Tibial artery (tissue), 4 donors: ENCODE measurements at regions not wholly inside any gene's neighbourhood (a gene's known extent, or its start where the extent isn't known, plus 50 kb on each side); places are given as distances from the start of the nearest gene placed in this dataset.

Experiments
- DNase-seq, 2 donors: peaks; one replicate each; pipeline ENCODE4 v3.0.0-alpha.2; 2019
- H3K27ac ChIP-seq, 2 donors: fragments of 200-600 bp; sonication (generic) in 1 of 2; 1 replicate in 1 of 2; 2 replicates in 1 of 2; pipeline ENCODE4 v1.5.1; 2018 to 2019; ENCODE audit warnings: mild to moderate bottlenecking in 1 of 2
- H3K27me3 ChIP-seq, 2 donors: fragments of 200-600 bp; sonication (generic) in 1 of 2; one replicate each; pipeline versions ENCODE4 v1.5.1 to v1.6.0; 2016 to 2019
- H3K36me3 ChIP-seq, 3 donors: fragments of 200-600 bp; sonication (generic) in 2 of 3; one replicate each; pipeline ENCODE4 v1.5.1; 2016 to 2019; ENCODE audit warnings: mild to moderate bottlenecking in 2 of 3
- H3K4me1 ChIP-seq, 4 donors: fragments of 200-600 bp; sonication (generic) in 2 of 4; 1 replicate in 3 of 4; 2 replicates in 1 of 4; pipeline ENCODE4 v1.5.1; 2016 to 2019
- H3K4me3 ChIP-seq, 2 donors: fragments of 200-600 bp; sonication (generic) in 1 of 2; 1 replicate in 1 of 2; 2 replicates in 1 of 2; pipeline ENCODE4 v1.5.1; 2018 to 2019; ENCODE audit warnings: mild to moderate bottlenecking in 2 of 2
- H3K9me3 ChIP-seq, 3 donors: fragments of 200-600 bp; sonication (generic) in 1 of 3; one replicate each; pipeline ENCODE4 v1.5.1; 2016 to 2019
- intact Hi-C: fragments of 100-400 bp; cut with DNase I; formaldehyde crosslinking; loops from one replicate; pipeline ENCODE4 v1.15.0; 2023; ENCODE audit warnings: low total_unique reads
- TF ChIP-seq, protein P1 (sequence below), 2 experiments: fragments of 200-600 bp in 1 of 2; fragments of 450-650 bp in 1 of 2; IDR thresholded peaks; one replicate each; pipeline ENCODE4 v1.5.1; 2017 to 2019; ENCODE audit warnings: antibody characterized with exemption in 2 of 2, mild to moderate bottlenecking in 1 of 2, moderate library complexity in 1 of 2

DNA sequence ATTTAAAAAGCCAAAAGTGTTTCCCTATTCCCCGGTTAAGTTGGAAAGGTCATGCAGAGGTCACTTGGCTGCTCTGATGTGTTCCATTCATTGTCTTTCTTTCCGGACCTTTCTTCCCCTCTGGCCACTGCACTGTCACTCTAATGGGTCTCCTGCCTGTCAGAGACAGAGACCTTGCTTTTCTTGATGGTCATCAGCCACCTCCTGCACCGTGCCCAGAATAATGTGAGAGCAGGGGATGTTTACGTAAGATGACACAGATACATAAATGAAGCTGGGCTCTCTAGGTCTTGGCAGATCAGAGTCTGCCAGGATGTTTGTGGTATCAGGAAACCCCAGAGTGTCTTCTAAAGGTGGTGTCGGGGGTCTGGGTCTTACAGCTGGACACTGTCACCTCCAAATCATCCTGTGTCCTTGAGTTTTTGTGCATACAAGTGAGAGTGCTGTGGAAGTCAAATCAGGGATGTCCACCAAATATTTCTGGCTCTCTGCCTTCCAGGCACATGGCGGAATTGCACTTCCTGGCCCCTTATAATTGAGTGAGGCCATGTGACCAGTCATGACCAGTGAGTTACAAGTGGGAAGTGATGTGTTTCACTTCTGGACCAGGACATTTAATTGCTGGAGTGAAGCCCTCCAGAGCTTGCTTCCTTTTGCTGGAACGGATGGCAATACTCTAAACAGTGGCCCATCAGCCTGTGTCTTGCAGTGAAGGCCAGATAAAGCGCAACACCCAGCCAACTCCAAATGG is 130.6 kb upstream of the ATP6AP2 start:
- no peak for DNase-seq
- no peaks in the 10 kb centered on the region for H3K36me3 ChIP-seq
- H3K4me3 ChIP-seq: no peak overlapping the region
- TF ChIP-seq, protein P1, sequence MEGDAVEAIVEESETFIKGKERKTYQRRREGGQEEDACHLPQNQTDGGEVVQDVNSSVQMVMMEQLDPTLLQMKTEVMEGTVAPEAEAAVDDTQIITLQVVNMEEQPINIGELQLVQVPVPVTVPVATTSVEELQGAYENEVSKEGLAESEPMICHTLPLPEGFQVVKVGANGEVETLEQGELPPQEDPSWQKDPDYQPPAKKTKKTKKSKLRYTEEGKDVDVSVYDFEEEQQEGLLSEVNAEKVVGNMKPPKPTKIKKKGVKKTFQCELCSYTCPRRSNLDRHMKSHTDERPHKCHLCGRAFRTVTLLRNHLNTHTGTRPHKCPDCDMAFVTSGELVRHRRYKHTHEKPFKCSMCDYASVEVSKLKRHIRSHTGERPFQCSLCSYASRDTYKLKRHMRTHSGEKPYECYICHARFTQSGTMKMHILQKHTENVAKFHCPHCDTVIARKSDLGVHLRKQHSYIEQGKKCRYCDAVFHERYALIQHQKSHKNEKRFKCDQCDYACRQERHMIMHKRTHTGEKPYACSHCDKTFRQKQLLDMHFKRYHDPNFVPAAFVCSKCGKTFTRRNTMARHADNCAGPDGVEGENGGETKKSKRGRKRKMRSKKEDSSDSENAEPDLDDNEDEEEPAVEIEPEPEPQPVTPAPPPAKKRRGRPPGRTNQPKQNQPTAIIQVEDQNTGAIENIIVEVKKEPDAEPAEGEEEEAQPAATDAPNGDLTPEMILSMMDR (IDR thresholded peaks at IDR 0.05): no peak
- H3K9me3 ChIP-seq: no peaks in the 10 kb centered on the region
- intact Hi-C loops: no loop called here
- H3K27ac ChIP-seq: no peak overlapping the region
- no peaks in the 10 kb centered on the region for H3K27me3 ChIP-seq
- peaks cover 0 to 4% (median 0%) of the 10 kb centered on the region in 4 donors for H3K4me1 ChIP-seq

- Histone ChIP-seq H3K27me3 (no peaks in the 10 kb centered on the region), H3K9me3 (no peaks in the 10 kb centered on the region), H3K4me3 (no peak overlapping the region), H3K27ac (no peak overlapping the region), H3K4me1 (peaks cover 0 to 4% (median 0%) of the 10 kb centered on the region in 4 donors), H3K36me3 (no peaks in the 10 kb centered on the region)
- TF ChIP-seq, protein P1 (IDR thresholded peaks at IDR 0.05): no peak
- intact Hi-C loops: no loop called here
- no peak for DNase-seq
Observed at GRCh38 chrX:40449396-40449795, 131.4 kb upstream of the ATP6AP2 start.

- intact Hi-C loops: no loop called here
- no peak for DNase-seq
- Histone ChIP-seq H3K9me3 (no peaks in the 10 kb centered on the region), H3K4me3 (no peak overlapping the region), H3K27me3 (no peaks in the 10 kb centered on the region), H3K4me1 (peaks cover 0 to 4% (median 0%) of the 10 kb centered on the region in 4 donors), H3K27ac (no peak overlapping the region), H3K36me3 (no peaks in the 10 kb centered on the region)
- TF ChIP-seq, protein P1 (IDR thresholded peaks at IDR 0.05): no peak
Observed at GRCh38 chrX:40448793-40449192, 132.0 kb upstream of the ATP6AP2 start.

DNA sequence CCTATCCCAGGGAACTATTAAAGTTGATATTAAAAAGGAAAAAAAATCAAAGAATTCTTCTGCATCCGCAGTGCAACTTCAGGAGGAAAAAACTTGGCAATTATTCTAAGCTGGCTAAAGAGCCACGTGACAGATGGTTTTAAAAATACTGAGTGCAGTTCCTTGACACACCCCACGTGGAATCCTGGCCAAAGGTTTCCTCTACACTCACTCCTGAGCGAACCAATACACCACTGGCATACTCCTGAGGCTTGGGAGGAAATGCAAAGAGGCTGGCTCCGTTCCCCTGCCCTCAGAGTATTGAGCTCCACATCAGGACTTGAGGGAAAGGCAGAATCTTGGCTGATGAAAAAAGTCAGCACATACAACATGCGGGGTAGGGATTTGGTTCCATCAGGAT is 133.8 kb upstream of the ATP6AP2 start:
- H3K4me3 ChIP-seq: no peak overlapping the region
- no peaks in the 10 kb centered on the region for H3K36me3 ChIP-seq
- peaks cover 0 to 4% (median 0%) of the 10 kb centered on the region in 4 donors for H3K4me1 ChIP-seq
- no peak overlapping the region for H3K27ac ChIP-seq
- intact Hi-C loops: no loop called here
- no peaks in the 10 kb centered on the region for H3K27me3 ChIP-seq
- no peaks in the 10 kb centered on the region for H3K9me3 ChIP-seq
- DNase-seq: peak in 1 of 2 donors; percentile 64
- TF ChIP-seq, protein P1 (IDR thresholded peaks at IDR 0.05): no peak

DNA sequence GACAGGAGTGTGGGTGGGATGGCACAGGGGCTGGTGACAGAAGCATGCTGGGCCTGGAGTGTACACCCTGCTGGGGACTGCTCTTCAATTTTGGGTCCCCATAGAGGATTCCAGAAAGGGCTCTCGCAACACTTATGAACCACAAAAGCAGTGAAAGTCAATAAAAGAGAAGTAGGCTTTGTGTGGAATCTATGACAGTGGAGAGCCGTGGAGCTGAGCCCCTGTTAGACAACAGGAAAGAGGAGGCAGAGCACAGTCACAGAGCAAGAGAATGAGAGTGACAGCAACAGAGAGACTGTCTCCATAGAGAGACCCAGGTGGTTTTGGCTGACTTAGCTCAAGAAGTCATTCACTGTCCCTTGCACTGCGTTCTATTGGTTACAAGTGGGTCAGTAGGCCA is 135.1 kb upstream of the ATP6AP2 start:
- TF ChIP-seq, protein P1 (IDR thresholded peaks at IDR 0.05): no peak
- H3K4me1 ChIP-seq: peaks cover 0 to 4% (median 0%) of the 10 kb centered on the region in 4 donors
- no peaks in the 10 kb centered on the region for H3K9me3 ChIP-seq
- intact Hi-C loops: no loop called here
- H3K27me3 ChIP-seq: no peaks in the 10 kb centered on the region
- DNase-seq: no peak
- no peaks in the 10 kb centered on the region for H3K36me3 ChIP-seq
- H3K4me3 ChIP-seq: no peak overlapping the region
- H3K27ac ChIP-seq: no peak overlapping the region
